ENCODE measurements at regions not wholly inside any gene's neighbourhood (a gene's known extent, or its start where the extent isn't known, plus 50 kb on each side); places are given as distances from the start of the nearest gene placed in this dataset.

- TF ChIP-seq YY1 (IDR thresholded peaks at IDR 0.05; ENCODE audit: low read depth) (no peak), REST (IDR thresholded peaks at IDR 0.05; ENCODE audit: low read depth) (no peak)
Measured at GRCh38 chr4:65249111-65249510, 421.2 kb downstream of the EPHA5 start.
